HT1080 (cell line): ENCODE measurements at regions not wholly inside any gene's neighbourhood (a gene's known extent, or its start where the extent isn't known, plus 50 kb on each side); places are given as distances from the start of the nearest gene placed in this dataset. TPM values are rescaled to one million over a fixed set of nuclear protein-coding genes. Genes with fewer than 3 reads are reported as not detected.
A peak's percentile ranks its signal among the peaks of the same experiment; 100 is the strongest.
"Not testable (repeated sequence)": the region's sequence is repeated elsewhere in the genome, so short reads cannot be mapped to it uniquely, and the experiment has no call there.

Source experiments
- DNase-seq: peaks from one replicate; pipeline ENCODE4 v3.0.0-alpha.2; 2015; ENCODE audit warnings: low read depth
- small RNA-seq: library from RNA; depleted of rRNA; stranded (forward); fragments of <200 nt; gene quantifications from one replicate; pipeline ENCODE3, GENCODE V24; 2014

GRCh38 chr11:90344546-90344945, 121.7 kb upstream of the CHORDC1 start:
- no peak for DNase-seq

- DNase-seq, result no peak
Observed at GRCh38 chr11:90343673-90344072, 120.8 kb upstream of the CHORDC1 start.

DNA sequence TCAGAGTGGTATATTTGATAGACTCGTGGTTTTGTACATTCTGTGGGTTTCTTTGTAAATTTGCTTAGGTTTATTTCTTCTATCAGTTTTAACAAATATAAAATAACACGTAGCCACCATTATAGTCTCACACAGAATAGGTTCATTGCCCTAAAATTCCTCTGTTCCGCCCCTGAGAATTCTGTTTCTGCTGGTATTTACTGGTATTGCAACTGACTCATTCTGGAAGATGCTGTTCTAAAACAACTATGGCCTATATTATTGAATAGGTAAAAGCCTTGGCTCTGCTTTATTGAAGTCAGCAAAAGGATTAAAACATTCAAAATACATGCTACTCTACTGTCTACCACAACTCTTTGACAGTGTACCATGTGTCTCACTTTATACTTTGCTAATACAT, 119.1 kb upstream of the CHORDC1 start:
- no peak for DNase-seq

- DNase-seq, result peak; percentile 77
Observed at GRCh38 chr11:90332415-90332814, 109.6 kb upstream of the CHORDC1 start.

DNA sequence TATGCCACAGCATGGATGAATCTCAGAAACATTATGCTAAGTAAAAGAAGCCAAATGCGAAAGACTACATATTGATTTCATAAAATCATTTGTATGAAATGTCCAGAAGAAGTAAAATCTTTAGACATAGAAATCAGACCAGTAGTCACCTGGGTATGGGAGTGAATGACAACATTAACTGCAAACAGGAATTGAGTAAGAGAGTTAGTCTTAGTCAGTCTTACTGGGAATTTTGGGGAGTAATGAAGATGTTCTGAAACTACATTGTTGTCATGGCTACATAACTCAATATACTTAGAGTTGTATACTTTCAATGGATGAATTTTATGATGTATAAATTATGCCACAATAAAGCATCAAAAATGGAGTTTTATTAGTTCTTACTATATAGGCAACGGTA, 107.8 kb upstream of the CHORDC1 start:
- no peak for DNase-seq

DNA sequence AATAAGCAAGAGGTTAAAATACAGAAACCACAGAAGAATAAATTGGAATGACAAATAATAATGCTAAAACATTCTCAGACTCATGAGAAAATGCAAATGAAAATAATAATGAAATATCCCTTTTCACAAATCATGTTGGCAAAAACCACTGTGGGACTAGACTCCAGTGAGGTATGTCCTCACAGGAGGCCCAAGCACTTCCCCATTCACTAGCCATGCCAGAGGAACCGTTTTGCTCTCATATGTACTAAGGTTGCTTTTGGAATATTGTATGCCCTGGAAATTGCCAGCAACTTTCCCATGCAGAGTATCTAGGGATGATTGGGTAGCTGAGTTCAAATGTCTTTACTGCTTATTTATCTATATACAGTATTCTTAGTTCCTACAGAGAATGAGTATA, 106.2 kb upstream of the CHORDC1 start:
- no peak for DNase-seq

GRCh38 chr11:90326647-90327046, 103.8 kb upstream of the CHORDC1 start:
- DNase-seq, result no peak

- no peak for DNase-seq
Observed at GRCh38 chr11:90323289-90323688, 100.4 kb upstream of the CHORDC1 start.

GRCh38 chr11:90321018-90321417, 98.2 kb upstream of the CHORDC1 start:
- no peak for DNase-seq

DNA sequence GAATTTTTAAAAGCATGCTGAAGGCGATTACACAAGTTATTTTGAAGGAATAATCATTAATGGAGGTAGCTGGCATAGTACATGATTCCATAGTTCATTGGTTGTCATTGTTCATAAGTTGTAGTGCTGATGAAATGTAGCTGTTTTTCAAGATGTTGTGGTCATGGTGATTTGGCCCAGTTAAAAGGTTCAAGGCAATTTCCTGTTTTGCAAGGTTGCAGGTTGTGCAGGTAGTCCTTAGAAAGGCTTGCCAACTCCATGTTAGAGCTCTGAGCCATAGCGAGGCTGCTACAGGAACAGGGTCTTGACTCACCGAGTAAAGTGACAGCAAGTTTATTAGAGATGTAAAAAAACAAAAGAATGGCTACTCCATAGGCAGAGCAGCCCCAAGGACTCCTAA, 95.8 kb upstream of the CHORDC1 start:
- DNase-seq, result no peak

GRCh38 chr11:90310210-90310609, 87.4 kb upstream of the CHORDC1 start:
- no peak for DNase-seq

GRCh38 chr11:90309693-90310092, 86.8 kb upstream of the CHORDC1 start:
- no peak for DNase-seq

- no peak for DNase-seq
Observed at GRCh38 chr11:90294526-90294925, 71.7 kb upstream of the CHORDC1 start.

DNA sequence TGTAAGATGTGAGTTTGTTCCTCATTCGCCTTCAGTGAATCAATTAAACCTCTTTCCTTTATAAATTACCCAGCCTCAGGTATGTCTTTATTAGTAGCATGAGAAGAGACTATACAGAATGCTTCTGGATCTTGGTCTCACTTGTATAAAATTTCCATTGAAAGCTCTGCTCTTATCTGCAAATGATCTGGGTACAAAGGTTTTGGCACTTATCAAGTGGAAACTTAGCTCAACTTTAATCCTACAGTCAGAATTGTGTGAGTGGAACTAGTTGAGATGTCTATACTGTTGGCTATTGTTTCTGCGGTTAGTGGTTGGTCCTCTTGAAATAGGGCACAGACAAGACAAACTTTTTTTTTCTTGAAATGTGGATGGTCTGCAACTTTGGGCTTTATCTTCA, 71.2 kb upstream of the CHORDC1 start:
- DNase-seq, result no peak

DNA sequence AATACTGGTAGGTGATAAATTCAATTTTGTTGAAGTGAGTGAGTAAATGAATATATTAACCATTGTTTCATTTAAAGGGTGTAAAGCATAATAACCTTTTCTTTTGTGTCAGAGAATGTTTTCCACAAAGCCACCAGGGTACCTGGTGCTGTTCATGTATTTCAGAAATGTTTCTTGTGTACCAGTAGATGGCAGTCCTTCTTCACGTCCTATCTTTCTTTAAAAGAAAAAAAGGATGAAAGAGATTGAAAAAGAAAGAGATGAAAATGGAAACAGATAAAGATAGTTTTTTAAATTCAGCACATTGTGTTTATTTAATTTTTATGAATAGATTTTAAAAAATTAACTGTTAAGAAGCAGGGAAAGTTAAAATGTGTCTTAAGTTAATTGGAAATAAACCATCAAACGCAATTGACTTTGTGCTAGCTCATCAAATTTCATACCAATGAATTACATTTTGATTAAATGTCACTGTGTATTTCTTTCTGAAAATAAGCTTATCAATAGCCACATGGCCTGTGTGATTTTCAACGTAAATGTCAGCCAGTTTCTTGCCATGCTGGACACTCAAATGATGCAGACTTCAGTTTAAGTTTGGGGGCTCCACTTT, 65.5 kb upstream of the CHORDC1 start:
- DNase-seq, result peak; percentile 13

DNA sequence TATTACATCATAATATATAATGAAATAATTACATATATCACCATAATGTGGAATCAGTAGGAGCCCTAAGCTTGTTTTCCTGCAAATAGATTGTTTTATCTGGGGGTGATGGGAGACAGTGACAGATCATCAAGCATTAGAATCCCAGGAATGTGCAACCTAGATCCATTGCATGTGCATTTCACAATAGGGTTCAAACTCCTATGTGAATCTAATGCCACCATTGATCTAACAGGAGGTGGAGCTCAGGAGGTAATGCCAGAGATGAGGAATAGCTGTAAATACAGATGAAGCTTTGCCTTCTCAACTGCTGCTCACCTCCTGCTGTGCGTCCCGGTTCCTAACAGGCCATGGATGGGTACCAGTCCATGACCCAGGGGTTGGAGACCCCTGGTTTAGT, 63.8 kb upstream of the CHORDC1 start:
- no peak for DNase-seq

- no peak for DNase-seq
Observed at GRCh38 chr11:90284171-90284570, 61.3 kb upstream of the CHORDC1 start.

GRCh38 chr11:90282551-90283071, 59.8 kb upstream of the CHORDC1 start:
- DNase-seq, result not testable (repeated sequence)

DNA sequence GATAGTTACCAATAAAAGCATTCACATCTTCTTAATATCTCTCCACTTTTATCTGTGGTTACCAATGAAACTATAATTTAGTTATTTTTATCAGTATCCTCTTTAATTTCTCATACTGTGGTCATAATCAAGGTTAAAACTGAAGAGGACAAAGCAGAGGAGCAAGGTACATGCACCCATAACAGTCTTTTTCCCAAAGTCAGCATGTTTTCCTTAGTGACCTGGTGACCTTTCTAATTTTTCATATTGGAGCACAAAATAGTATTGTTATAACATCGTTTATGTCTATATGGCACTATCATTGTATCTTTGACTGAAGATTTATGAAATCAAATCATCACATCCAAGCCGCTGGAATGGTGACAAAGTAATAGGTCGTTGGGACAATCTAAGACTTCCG, 51.5 kb upstream of the CHORDC1 start:
- no peak for DNase-seq

Small RNA genes lying in the stretch of these regions (small RNA-seq; reads per million reads assigned to genes)
- not detected for gene AP001002.3
- not detected for gene MIR1261
- not detected for gene MIR4490
